ENCODE measurements at regions not wholly inside any gene's neighbourhood (a gene's known extent, or its start where the extent isn't known, plus 50 kb on each side); places are given as distances from the start of the nearest gene placed in this dataset.

GRCh38 chr10:85060944-85061343 lies 732.6 kb downstream of the CCSER2 start:
- TF ChIP-seq CTCF (conservative IDR thresholded peaks at IDR 0.05; ENCODE audit: low read length) (no peak), EZH2phosphoT487 (IDR thresholded peaks at IDR 0.05; ENCODE audit: borderline replicate concordance) (no peak)

All from Loucy (cell line).